ENCODE measurements at regions not wholly inside any gene's neighbourhood (a gene's known extent, or its start where the extent isn't known, plus 50 kb on each side); places are given as distances from the start of the nearest gene placed in this dataset.

GRCh38 chrX:147637190-147637589, 274.5 kb upstream of the FMR1 start:
- CTCF ChIA-PET: interaction anchor here (0.5 kb wide), 1 partner anchor 650 kb away, joined by 5 read pairs; no protein-coding TSS in a partner anchor
- H3K9me3 Mint-ChIP-seq (ENCODE audit: low read depth, unreplicated experiment): peaks cover 10% of the 10 kb centered on the region
- no peak for DNase-seq
- no peaks in the 10 kb centered on the region for H3K36me3 Mint-ChIP-seq (ENCODE audit: insufficient read depth, unreplicated experiment)
- H3K27ac Mint-ChIP-seq (ENCODE audit: unreplicated experiment): no peak overlapping the region
- no peak for TF ChIP-seq CTCF (IDR thresholded peaks at IDR 0.05; ENCODE audit: unreplicated experiment)
- intact Hi-C loops (cut with micrococcal nuclease; ENCODE audit: unreplicated experiment): no loop called here
- no peaks in the 10 kb centered on the region for H3K27me3 Mint-ChIP-seq (ENCODE audit: unreplicated experiment)
- no peak overlapping the region for H3K4me3 Mint-ChIP-seq (ENCODE audit: low read depth, unreplicated experiment)
- no TSS peak for BruUV-seq (replicated peaks)
- no peaks in the 10 kb centered on the region for H3K4me1 Mint-ChIP-seq (ENCODE audit: low read depth, unreplicated experiment)

GRCh38 chrX:147646949-147647723, 264.6 kb upstream of the FMR1 start:
- BruUV-seq (replicated peaks): no TSS peak
- H3K27ac Mint-ChIP-seq (ENCODE audit: unreplicated experiment): no peak overlapping the region

GRCh38 chrX:147675819-147676218, 235.9 kb upstream of the FMR1 start:
- peaks cover 4% of the 10 kb centered on the region for H3K9me3 Mint-ChIP-seq (ENCODE audit: low read depth, unreplicated experiment)

More at GRCh38 chrX:147646949-147647723, 264.6 kb upstream of the FMR1 start:
- intact Hi-C loops (cut with micrococcal nuclease; ENCODE audit: unreplicated experiment): no loop called here
- CTCF ChIA-PET: no interaction called here
- no peaks in the 10 kb centered on the region for H3K27me3 Mint-ChIP-seq (ENCODE audit: unreplicated experiment)
- H3K36me3 Mint-ChIP-seq (ENCODE audit: insufficient read depth, unreplicated experiment): no peaks in the 10 kb centered on the region
- H3K4me3 Mint-ChIP-seq (ENCODE audit: low read depth, unreplicated experiment): no peak overlapping the region
- H3K9me3 Mint-ChIP-seq (ENCODE audit: low read depth, unreplicated experiment): peaks cover 12% of the 10 kb centered on the region
- DNase-seq: no peak
- H3K4me1 Mint-ChIP-seq (ENCODE audit: low read depth, unreplicated experiment): no peaks in the 10 kb centered on the region
- TF ChIP-seq CTCF (IDR thresholded peaks at IDR 0.05; ENCODE audit: unreplicated experiment): no peak

GRCh38 chrX:147679356-147680005, 232.2 kb upstream of the FMR1 start:
- no peak for DNase-seq
- CTCF ChIA-PET: no interaction called here
- no peaks in the 10 kb centered on the region for H3K4me1 Mint-ChIP-seq (ENCODE audit: low read depth, unreplicated experiment)
- no peaks in the 10 kb centered on the region for H3K9me3 Mint-ChIP-seq (ENCODE audit: low read depth, unreplicated experiment)
- no TSS peak for BruUV-seq (replicated peaks)
- TF ChIP-seq CTCF (IDR thresholded peaks at IDR 0.05; ENCODE audit: unreplicated experiment): no peak
- intact Hi-C loops (cut with micrococcal nuclease; ENCODE audit: unreplicated experiment): no loop called here
- no peak overlapping the region for H3K27ac Mint-ChIP-seq (ENCODE audit: unreplicated experiment)
- H3K27me3 Mint-ChIP-seq (ENCODE audit: unreplicated experiment): no peaks in the 10 kb centered on the region
- no peak overlapping the region for H3K4me3 Mint-ChIP-seq (ENCODE audit: low read depth, unreplicated experiment)
- no peaks in the 10 kb centered on the region for H3K36me3 Mint-ChIP-seq (ENCODE audit: insufficient read depth, unreplicated experiment)

More at GRCh38 chrX:147675819-147676218, 235.9 kb upstream of the FMR1 start:
- no TSS peak for BruUV-seq (replicated peaks)
- no peak for TF ChIP-seq CTCF (IDR thresholded peaks at IDR 0.05; ENCODE audit: unreplicated experiment)
- H3K36me3 Mint-ChIP-seq (ENCODE audit: insufficient read depth, unreplicated experiment): no peaks in the 10 kb centered on the region
- no peak overlapping the region for H3K4me3 Mint-ChIP-seq (ENCODE audit: low read depth, unreplicated experiment)
- intact Hi-C loops (cut with micrococcal nuclease; ENCODE audit: unreplicated experiment): no loop called here
- CTCF ChIA-PET: no interaction called here
- no peak for DNase-seq
- no peaks in the 10 kb centered on the region for H3K27me3 Mint-ChIP-seq (ENCODE audit: unreplicated experiment)
- no peak overlapping the region for H3K27ac Mint-ChIP-seq (ENCODE audit: unreplicated experiment)
- no peaks in the 10 kb centered on the region for H3K4me1 Mint-ChIP-seq (ENCODE audit: low read depth, unreplicated experiment)
